CD8-positive, alpha-beta memory T cell (primary cell): ENCODE measurements at regions not wholly inside any gene's neighbourhood (a gene's known extent, or its start where the extent isn't known, plus 50 kb on each side); places are given as distances from the start of the nearest gene placed in this dataset.

Source experiments
- CTCF ChIA-PET: fragments of 350-600 bp; sonication (Branson Sonifier 250); formaldehyde crosslinking; loops from one replicate; lab custom pipeline; 2021; ENCODE audit warnings: antibody characterized with exemption; lab: Charles Lee
- POLR2A ChIA-PET: fragments of 350-600 bp; sonication (Branson Sonifier 250); formaldehyde crosslinking; loops from one replicate; lab custom pipeline; 2021; ENCODE audit warnings: antibody characterized with exemption; lab: Charles Lee
- DNase-seq, 5 donors: peaks; one replicate each; pipeline versions ENCODE4 v3.0.0 to v3.0.0-alpha.2; 2020 to 2022; ENCODE audit warnings: mixed read lengths in 1 of 5
- H3K27ac ChIP-seq: one replicate; pipeline ENCODE4 v1.7.0; 2013; ENCODE audit warnings: low read depth, mild to moderate bottlenecking, low read length, moderate library complexity
- H3K27me3 ChIP-seq: 2 replicates; pipeline ENCODE4 v1.7.0; 2013; ENCODE audit warnings: low read length, mild to moderate bottlenecking; ENCODE audit not compliant: insufficient read depth, poor library complexity, severe bottlenecking
- H3K36me3 ChIP-seq: 2 replicates; pipeline ENCODE4 v1.7.0; 2013; ENCODE audit warnings: mild to moderate bottlenecking, low read length, moderate library complexity; ENCODE audit not compliant: insufficient read depth
- H3K4me1 ChIP-seq: 2 replicates; pipeline ENCODE4 v1.7.0; 2013; ENCODE audit warnings: mild to moderate bottlenecking, low read length, moderate library complexity; ENCODE audit not compliant: insufficient read depth
- H3K4me3 ChIP-seq: 2 replicates; pipeline ENCODE4 v1.7.0; 2013; ENCODE audit warnings: mild to moderate bottlenecking, low read length
- H3K9me3 ChIP-seq: 2 replicates; pipeline ENCODE4 v1.7.0; 2013; ENCODE audit warnings: mild to moderate bottlenecking, low read length
- H3K27ac Mint-ChIP-seq, 8 donors: one replicate each; pipeline ENCODE4 v1.8.0; 2020 to 2021; ENCODE audit warnings: mixed read lengths in 8 of 8, mild to moderate bottlenecking in 6 of 8, inconsistent platforms in 3 of 8, moderate library complexity in 3 of 8
- H3K27me3 Mint-ChIP-seq, 2 donors: one replicate each; pipeline ENCODE4 v1.8.0; 2020 to 2021; ENCODE audit warnings: mixed read lengths in 2 of 2, mild to moderate bottlenecking in 1 of 2, moderate library complexity in 1 of 2
- H3K36me3 Mint-ChIP-seq, 3 donors: one replicate each; pipeline ENCODE4 v1.8.0; 2020 to 2021; ENCODE audit warnings: mixed read lengths in 3 of 3, inconsistent platforms in 1 of 3, mild to moderate bottlenecking in 1 of 3
- H3K4me1 Mint-ChIP-seq, 3 donors: one replicate each; pipeline ENCODE4 v1.8.0; 2020 to 2021; ENCODE audit warnings: mixed read lengths in 3 of 3, inconsistent platforms in 1 of 3, mild to moderate bottlenecking in 1 of 3
- H3K4me3 Mint-ChIP-seq, 7 donors: one replicate each; pipeline ENCODE4 v1.8.0; 2020 to 2021; ENCODE audit warnings: mixed read lengths in 7 of 7, mild to moderate bottlenecking in 6 of 7, moderate library complexity in 4 of 7, inconsistent platforms in 2 of 7
- H3K9me3 Mint-ChIP-seq, 5 donors: one replicate each; pipeline ENCODE4 v1.8.0; 2020 to 2022; ENCODE audit warnings: mixed read lengths in 5 of 5, mild to moderate bottlenecking in 3 of 5, moderate library complexity in 2 of 5, inconsistent platforms in 1 of 5

GRCh38 chr17:15106540-15106939 is 158.6 kb downstream of the PMP22 start:
- DNase-seq = no peak
- Histone ChIP-seq H3K4me1 (no peaks in the 10 kb centered on the region), H3K9me3 (no peaks in the 10 kb centered on the region), H3K27me3 (no peaks in the 10 kb centered on the region), H3K4me3 (no peak overlapping the region), H3K36me3 (no peaks in the 10 kb centered on the region), H3K27ac (no peak overlapping the region)
- Mint-ChIP-seq H3K4me3 (no peak overlapping the region), H3K27me3 (peaks cover 0 to 1% of the 10 kb centered on the region in 2 donors), H3K4me1 (no peaks in the 10 kb centered on the region), H3K9me3 (no peaks in the 10 kb centered on the region), H3K27ac (no peak overlapping the region), H3K36me3 (no peaks in the 10 kb centered on the region)
- CTCF ChIA-PET = no interaction called here
- POLR2A ChIA-PET = no interaction called here

DNA sequence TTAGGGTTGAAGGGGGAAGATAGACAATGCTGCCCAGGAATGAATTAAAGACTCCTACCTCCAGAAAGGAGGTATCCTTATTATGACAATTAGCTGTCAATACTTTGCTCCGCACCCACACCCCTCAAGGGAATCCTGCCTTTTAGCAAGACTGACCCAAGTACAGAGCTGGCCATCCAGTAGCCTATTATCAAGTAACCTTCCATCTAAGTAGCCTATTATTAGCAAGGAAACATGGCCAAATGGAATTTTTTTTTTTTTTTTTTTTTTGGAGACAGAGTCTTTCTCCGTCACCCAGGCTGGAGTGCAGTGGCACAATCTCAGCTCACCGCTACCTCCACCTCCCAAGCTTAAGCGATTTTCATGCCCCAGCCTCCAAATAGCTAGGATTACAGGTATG is 161.3 kb downstream of the PMP22 start:
- no peak overlapping the region for H3K27ac Mint-ChIP-seq
- no peaks in the 10 kb centered on the region for H3K9me3 Mint-ChIP-seq
- Histone ChIP-seq H3K36me3 (no peaks in the 10 kb centered on the region), H3K4me3 (no peak overlapping the region), H3K4me1 (no peaks in the 10 kb centered on the region), H3K27me3 (no peaks in the 10 kb centered on the region), H3K27ac (no peak overlapping the region), H3K9me3 (no peaks in the 10 kb centered on the region)
- no peaks in the 10 kb centered on the region for H3K36me3 Mint-ChIP-seq
- DNase-seq = no peak
- no peak overlapping the region for H3K4me3 Mint-ChIP-seq
- CTCF ChIA-PET = no interaction called here
- no peaks in the 10 kb centered on the region for H3K4me1 Mint-ChIP-seq
- peaks cover 0 to 1% of the 10 kb centered on the region in 2 donors for H3K27me3 Mint-ChIP-seq
- POLR2A ChIA-PET = no interaction called here

- ChIA-PET CTCF (no interaction called here), POLR2A (no interaction called here)
- no peaks in the 10 kb centered on the region for H3K4me1 ChIP-seq
- no peaks in the 10 kb centered on the region for H3K9me3 ChIP-seq
- H3K36me3 ChIP-seq = no peaks in the 10 kb centered on the region
- no peak for DNase-seq
- no peak overlapping the region for H3K27ac ChIP-seq
- no peaks in the 10 kb centered on the region for H3K27me3 ChIP-seq
- no peaks in the 10 kb centered on the region for H3K4me1 Mint-ChIP-seq
- no peak overlapping the region for H3K4me3 ChIP-seq
- H3K36me3 Mint-ChIP-seq = peaks cover 0 to 1% (median 0%) of the 10 kb centered on the region in 3 donors
- H3K4me3 Mint-ChIP-seq = no peak overlapping the region
- H3K27me3 Mint-ChIP-seq = peaks cover 5% of the 10 kb centered on the region in 2 donors
- peaks cover 0 to 2% (median 0%) of the 10 kb centered on the region in 5 donors for H3K9me3 Mint-ChIP-seq
- no peak overlapping the region for H3K27ac Mint-ChIP-seq
Measured at GRCh38 chr17:15101175-15101574, 164.0 kb downstream of the PMP22 start.

- no peak overlapping the region for H3K4me3 Mint-ChIP-seq
- POLR2A ChIA-PET = no interaction called here
- Histone ChIP-seq H3K9me3 (no peaks in the 10 kb centered on the region), H3K36me3 (no peaks in the 10 kb centered on the region), H3K4me3 (no peak overlapping the region), H3K27me3 (no peaks in the 10 kb centered on the region), H3K27ac (no peak overlapping the region), H3K4me1 (no peaks in the 10 kb centered on the region)
- H3K27me3 Mint-ChIP-seq = peaks cover 6 to 9% of the 10 kb centered on the region in 2 donors
- no peak overlapping the region for H3K27ac Mint-ChIP-seq
- CTCF ChIA-PET = no interaction called here
- H3K9me3 Mint-ChIP-seq = peaks cover 0 to 2% (median 0%) of the 10 kb centered on the region in 5 donors
- no peak for DNase-seq
- H3K4me1 Mint-ChIP-seq = no peaks in the 10 kb centered on the region
- peaks cover 0 to 1% (median 0%) of the 10 kb centered on the region in 3 donors for H3K36me3 Mint-ChIP-seq
Measured at GRCh38 chr17:15096511-15096910, 168.6 kb downstream of the PMP22 start.

GRCh38 chr17:15095935-15096334 is 169.2 kb downstream of the PMP22 start:
- no peaks in the 10 kb centered on the region for H3K36me3 ChIP-seq
- H3K36me3 Mint-ChIP-seq = peaks cover 0 to 1% (median 0%) of the 10 kb centered on the region in 3 donors
- H3K4me1 ChIP-seq = no peaks in the 10 kb centered on the region
- POLR2A ChIA-PET = no interaction called here
- H3K4me3 ChIP-seq = no peak overlapping the region
- H3K9me3 ChIP-seq = no peaks in the 10 kb centered on the region
- no peak overlapping the region for H3K27ac ChIP-seq
- H3K27ac Mint-ChIP-seq = no peak overlapping the region
- H3K27me3 ChIP-seq = no peaks in the 10 kb centered on the region
- H3K4me3 Mint-ChIP-seq = no peak overlapping the region
- H3K27me3 Mint-ChIP-seq = peaks cover 6 to 11% of the 10 kb centered on the region in 2 donors
- no peaks in the 10 kb centered on the region for H3K4me1 Mint-ChIP-seq
- CTCF ChIA-PET = no interaction called here
- peaks cover 0 to 2% (median 0%) of the 10 kb centered on the region in 5 donors for H3K9me3 Mint-ChIP-seq
- no peak for DNase-seq

- DNase-seq = no peak
- peaks cover 0 to 2% (median 0%) of the 10 kb centered on the region in 5 donors for H3K9me3 Mint-ChIP-seq
- Histone ChIP-seq H3K9me3 (no peaks in the 10 kb centered on the region), H3K36me3 (no peaks in the 10 kb centered on the region), H3K27ac (no peak overlapping the region), H3K27me3 (no peaks in the 10 kb centered on the region), H3K4me1 (no peaks in the 10 kb centered on the region), H3K4me3 (no peak overlapping the region)
- H3K27ac Mint-ChIP-seq = no peak overlapping the region
- ChIA-PET CTCF (no interaction called here), POLR2A (no interaction called here)
- H3K4me1 Mint-ChIP-seq = no peaks in the 10 kb centered on the region
- H3K27me3 Mint-ChIP-seq = peaks cover 3 to 7% of the 10 kb centered on the region in 2 donors
- H3K4me3 Mint-ChIP-seq = no peak overlapping the region
- peaks cover 0 to 1% (median 0%) of the 10 kb centered on the region in 3 donors for H3K36me3 Mint-ChIP-seq
Measured at GRCh38 chr17:15092762-15093161, 172.4 kb downstream of the PMP22 start.

GRCh38 chr17:15092261-15092660 is 172.9 kb downstream of the PMP22 start:
- Histone ChIP-seq H3K9me3 (no peaks in the 10 kb centered on the region), H3K27me3 (no peaks in the 10 kb centered on the region), H3K4me1 (no peaks in the 10 kb centered on the region), H3K4me3 (no peak overlapping the region), H3K27ac (no peak overlapping the region), H3K36me3 (no peaks in the 10 kb centered on the region)
- peaks cover 3 to 7% of the 10 kb centered on the region in 2 donors for H3K27me3 Mint-ChIP-seq
- peaks cover 0 to 1% (median 0%) of the 10 kb centered on the region in 3 donors for H3K36me3 Mint-ChIP-seq
- ChIA-PET CTCF (no interaction called here), POLR2A (no interaction called here)
- no peak overlapping the region for H3K4me3 Mint-ChIP-seq
- DNase-seq = no peak
- H3K4me1 Mint-ChIP-seq = no peaks in the 10 kb centered on the region
- H3K27ac Mint-ChIP-seq = no peak overlapping the region
- peaks cover 0 to 2% (median 0%) of the 10 kb centered on the region in 5 donors for H3K9me3 Mint-ChIP-seq

DNA sequence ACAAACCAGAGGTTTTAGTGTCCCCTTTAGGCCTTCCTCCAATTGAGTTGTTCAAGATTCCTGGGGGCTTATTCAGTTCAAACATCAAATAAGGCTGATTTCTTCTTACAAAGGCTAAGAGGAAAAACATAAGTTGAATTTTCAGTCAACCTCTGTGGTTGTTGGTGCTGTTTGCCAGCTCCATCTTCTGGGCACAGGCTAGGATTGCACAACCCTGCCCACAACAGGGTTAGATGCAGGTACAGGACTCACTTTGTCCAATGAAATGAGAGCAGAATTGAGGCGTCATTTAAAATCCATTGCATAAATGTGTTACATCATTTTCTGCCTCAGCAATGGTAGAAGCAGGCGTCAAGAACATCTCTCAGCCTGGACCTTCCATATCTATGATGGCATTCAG is 173.3 kb downstream of the PMP22 start:
- no peak for DNase-seq
- no peak overlapping the region for H3K27ac Mint-ChIP-seq
- POLR2A ChIA-PET = no interaction called here
- Histone ChIP-seq H3K36me3 (no peaks in the 10 kb centered on the region), H3K4me3 (no peak overlapping the region), H3K4me1 (no peaks in the 10 kb centered on the region), H3K9me3 (no peaks in the 10 kb centered on the region), H3K27ac (no peak overlapping the region), H3K27me3 (no peaks in the 10 kb centered on the region)
- no peaks in the 10 kb centered on the region for H3K36me3 Mint-ChIP-seq
- no peak overlapping the region for H3K4me3 Mint-ChIP-seq
- CTCF ChIA-PET = no interaction called here
- H3K4me1 Mint-ChIP-seq = no peaks in the 10 kb centered on the region
- peaks cover 1 to 7% of the 10 kb centered on the region in 2 donors for H3K27me3 Mint-ChIP-seq
- H3K9me3 Mint-ChIP-seq = peaks cover 0 to 2% (median 0%) of the 10 kb centered on the region in 5 donors

DNA sequence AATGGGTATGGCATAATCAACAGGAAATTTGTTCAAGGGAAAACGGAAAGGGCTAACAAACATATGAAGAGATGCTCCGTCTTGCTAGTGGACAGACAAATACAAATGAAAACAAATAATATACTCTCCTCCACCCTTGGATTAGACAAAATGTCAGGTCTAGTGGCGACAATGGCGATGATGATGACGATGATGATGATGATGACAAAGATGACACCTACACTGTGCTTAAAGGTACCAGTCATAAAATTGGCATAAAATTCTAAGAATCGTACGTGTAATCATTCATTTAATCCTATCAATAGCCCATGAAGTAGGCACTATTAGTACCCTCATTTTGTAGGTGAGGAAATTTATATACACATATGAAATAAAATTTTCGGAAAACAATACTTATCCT is 174.6 kb downstream of the PMP22 start:
- H3K9me3 Mint-ChIP-seq = peaks cover 0 to 2% (median 0%) of the 10 kb centered on the region in 5 donors
- Histone ChIP-seq H3K4me1 (no peaks in the 10 kb centered on the region), H3K9me3 (no peaks in the 10 kb centered on the region), H3K4me3 (no peak overlapping the region), H3K36me3 (no peaks in the 10 kb centered on the region), H3K27me3 (no peaks in the 10 kb centered on the region), H3K27ac (no peak overlapping the region)
- no peak overlapping the region for H3K27ac Mint-ChIP-seq
- POLR2A ChIA-PET = no interaction called here
- peaks cover 0 to 11% of the 10 kb centered on the region in 2 donors for H3K27me3 Mint-ChIP-seq
- CTCF ChIA-PET = no interaction called here
- DNase-seq = no peak
- H3K36me3 Mint-ChIP-seq = no peaks in the 10 kb centered on the region
- no peak overlapping the region for H3K4me3 Mint-ChIP-seq
- H3K4me1 Mint-ChIP-seq = no peaks in the 10 kb centered on the region
